Right atrium auricular region (tissue), 2 donors: ENCODE measurements at regions not wholly inside any gene's neighbourhood (a gene's known extent, or its start where the extent isn't known, plus 50 kb on each side); places are given as distances from the start of the nearest gene placed in this dataset.

ENCODE experiments used
- DNase-seq: peaks from one replicate; pipeline ENCODE4 v3.0.0-alpha.2; 2019; ENCODE audit warnings: low spot score
- H3K27ac ChIP-seq, 2 donors: fragments of 200-600 bp; sonication (generic); 1 replicate in 1 of 2; 2 replicates in 1 of 2; pipeline ENCODE4 v1.5.1; 2016 to 2019
- H3K27me3 ChIP-seq, 2 donors: fragments of 200-600 bp; sonication (generic); one replicate each; pipeline versions ENCODE4 v1.5.1 to v1.6.0; 2017 to 2019
- H3K36me3 ChIP-seq: fragments of 200-600 bp; sonication (generic); one replicate; pipeline ENCODE4 v1.5.1; 2016
- H3K4me1 ChIP-seq, 2 donors: fragments of 200-600 bp; sonication (generic); one replicate each; pipeline versions ENCODE4 v1.5.1 to v1.6.0; 2017 to 2019
- H3K4me3 ChIP-seq, 2 donors: fragments of 200-600 bp; sonication (generic); 1 replicate in 1 of 2; 2 replicates in 1 of 2; pipeline ENCODE4 v1.5.1; 2017 to 2019; ENCODE audit warnings: mild to moderate bottlenecking in 1 of 2, moderate library complexity in 1 of 2
- H3K9me3 ChIP-seq, 2 donors: fragments of 200-600 bp; sonication (generic); one replicate each; pipeline ENCODE4 v1.5.1; 2019
- TF ChIP-seq, protein P1 (sequence below), 2 donors: fragments of 200-600 bp; sonication (generic); IDR thresholded peaks; one replicate each; pipeline ENCODE4 v1.5.1; 2019; ENCODE audit warnings: antibody characterized with exemption in 2 of 2

DNA sequence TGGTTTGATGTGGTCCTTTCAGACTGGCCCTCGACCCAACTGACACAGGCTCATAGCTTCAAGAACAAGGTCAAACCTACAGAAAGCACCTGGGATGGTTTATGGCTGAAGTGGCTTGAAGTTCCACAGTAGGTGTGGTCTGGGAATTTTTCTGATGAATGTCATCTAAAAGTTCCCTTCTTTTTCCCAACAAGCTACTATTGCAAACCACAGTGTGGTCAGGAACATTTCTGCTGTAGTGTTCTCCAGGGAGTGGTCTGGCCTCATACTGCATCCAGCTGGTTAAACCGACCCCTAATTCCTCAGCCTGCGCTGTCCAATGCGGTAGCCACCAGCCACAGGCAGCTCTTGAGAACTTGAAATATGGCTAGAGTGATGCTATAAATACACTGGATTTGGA, 92.7 kb downstream of the FAM124B start:
- no peaks in the 10 kb centered on the region for H3K27me3 ChIP-seq
- no peak overlapping the region for H3K27ac ChIP-seq
- H3K36me3 ChIP-seq = no peaks in the 10 kb centered on the region
- TF ChIP-seq, protein P1, sequence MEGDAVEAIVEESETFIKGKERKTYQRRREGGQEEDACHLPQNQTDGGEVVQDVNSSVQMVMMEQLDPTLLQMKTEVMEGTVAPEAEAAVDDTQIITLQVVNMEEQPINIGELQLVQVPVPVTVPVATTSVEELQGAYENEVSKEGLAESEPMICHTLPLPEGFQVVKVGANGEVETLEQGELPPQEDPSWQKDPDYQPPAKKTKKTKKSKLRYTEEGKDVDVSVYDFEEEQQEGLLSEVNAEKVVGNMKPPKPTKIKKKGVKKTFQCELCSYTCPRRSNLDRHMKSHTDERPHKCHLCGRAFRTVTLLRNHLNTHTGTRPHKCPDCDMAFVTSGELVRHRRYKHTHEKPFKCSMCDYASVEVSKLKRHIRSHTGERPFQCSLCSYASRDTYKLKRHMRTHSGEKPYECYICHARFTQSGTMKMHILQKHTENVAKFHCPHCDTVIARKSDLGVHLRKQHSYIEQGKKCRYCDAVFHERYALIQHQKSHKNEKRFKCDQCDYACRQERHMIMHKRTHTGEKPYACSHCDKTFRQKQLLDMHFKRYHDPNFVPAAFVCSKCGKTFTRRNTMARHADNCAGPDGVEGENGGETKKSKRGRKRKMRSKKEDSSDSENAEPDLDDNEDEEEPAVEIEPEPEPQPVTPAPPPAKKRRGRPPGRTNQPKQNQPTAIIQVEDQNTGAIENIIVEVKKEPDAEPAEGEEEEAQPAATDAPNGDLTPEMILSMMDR (IDR thresholded peaks at IDR 0.05) = no peak
- H3K4me1 ChIP-seq = no peaks in the 10 kb centered on the region
- no peak overlapping the region for H3K4me3 ChIP-seq
- DNase-seq = no peak
- no peaks in the 10 kb centered on the region for H3K9me3 ChIP-seq

DNA sequence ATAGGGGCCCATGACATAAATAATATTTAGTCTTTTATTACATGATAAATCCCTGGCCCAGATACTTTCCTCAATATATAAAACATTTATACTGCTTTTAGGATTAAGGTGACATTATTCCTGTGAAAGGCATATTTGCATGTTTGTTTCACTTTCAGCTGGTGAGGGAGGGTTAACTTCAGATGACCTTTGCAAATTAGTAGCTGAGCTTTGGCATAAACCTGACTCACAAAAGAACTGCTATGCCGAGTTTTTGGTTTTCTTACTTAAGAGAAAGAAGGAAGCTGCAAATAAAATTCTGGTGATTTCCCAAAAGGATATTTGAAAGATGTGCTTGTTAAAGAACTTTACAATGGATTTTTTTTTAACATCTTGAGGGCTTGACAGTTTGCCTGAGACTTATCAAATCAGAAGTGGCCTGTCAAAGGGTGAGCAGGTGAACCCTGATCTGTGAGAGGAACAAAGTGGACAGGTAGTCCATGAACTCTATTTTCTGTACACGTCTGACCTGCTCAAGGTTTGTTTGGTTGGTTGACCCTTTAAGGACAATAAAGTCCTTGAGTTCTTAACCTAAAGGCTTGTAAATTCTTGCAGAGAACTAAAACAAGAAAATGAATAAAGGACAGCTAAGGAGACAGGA, 93.5 kb downstream of the FAM124B start:
- Histone ChIP-seq H3K27me3 (no peaks in the 10 kb centered on the region), H3K4me1 (no peaks in the 10 kb centered on the region), H3K4me3 (no peak overlapping the region), H3K9me3 (no peaks in the 10 kb centered on the region), H3K36me3 (no peaks in the 10 kb centered on the region), H3K27ac (no peak overlapping the region)
- no peak for DNase-seq
- TF ChIP-seq, protein P1 (IDR thresholded peaks at IDR 0.05) = no peak

DNA sequence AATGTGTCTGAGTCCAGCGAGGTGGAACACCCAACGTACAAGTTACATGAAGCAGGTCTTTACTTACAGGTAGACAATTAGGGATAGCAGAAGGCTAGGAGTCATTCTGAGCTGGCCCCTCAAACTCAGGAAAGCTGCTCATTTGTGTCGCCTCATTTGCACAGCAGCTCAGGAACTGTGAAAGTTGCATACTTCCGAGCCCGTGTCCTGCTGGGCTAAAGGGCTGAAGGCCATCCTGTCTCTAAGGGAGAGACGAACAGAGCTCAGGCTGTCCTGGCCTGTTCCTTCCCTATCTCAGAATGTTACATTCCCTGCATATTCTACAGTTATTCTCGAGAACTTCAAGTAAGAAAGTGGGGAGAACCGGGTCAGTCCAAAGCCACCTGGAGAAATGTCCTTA, 99.0 kb downstream of the FAM124B start:
- no peak overlapping the region for H3K27ac ChIP-seq
- DNase-seq = no peak
- no peaks in the 10 kb centered on the region for H3K4me1 ChIP-seq
- H3K36me3 ChIP-seq = no peaks in the 10 kb centered on the region
- no peaks in the 10 kb centered on the region for H3K9me3 ChIP-seq
- TF ChIP-seq, protein P1 (IDR thresholded peaks at IDR 0.05) = no peak
- no peak overlapping the region for H3K4me3 ChIP-seq
- H3K27me3 ChIP-seq = no peaks in the 10 kb centered on the region

DNA sequence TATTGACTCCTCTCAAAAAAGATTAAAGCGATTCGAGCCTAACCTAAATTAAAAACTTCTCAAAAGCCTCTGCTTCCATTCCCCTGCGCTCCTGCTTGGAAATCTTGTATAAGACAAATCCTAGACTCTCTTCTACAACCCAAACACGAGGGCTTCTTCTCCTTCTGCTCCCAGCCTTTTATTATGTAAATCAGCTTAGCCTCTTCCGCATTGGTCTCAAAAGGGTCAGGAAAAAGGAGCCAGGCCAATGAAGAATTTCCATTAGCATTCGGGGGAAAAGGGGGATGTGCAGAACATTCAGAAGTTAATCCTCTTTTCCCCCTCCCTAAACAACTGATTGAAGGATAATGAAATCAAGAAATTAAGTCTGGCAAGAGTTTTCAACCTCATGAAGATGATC, 107.9 kb downstream of the FAM124B start:
- TF ChIP-seq, protein P1 (IDR thresholded peaks at IDR 0.05) = no peak
- Histone ChIP-seq H3K27me3 (no peaks in the 10 kb centered on the region), H3K36me3 (no peaks in the 10 kb centered on the region), H3K9me3 (no peaks in the 10 kb centered on the region), H3K4me1 (no peaks in the 10 kb centered on the region), H3K4me3 (no peak overlapping the region), H3K27ac (no peak overlapping the region)
- DNase-seq = no peak

DNA sequence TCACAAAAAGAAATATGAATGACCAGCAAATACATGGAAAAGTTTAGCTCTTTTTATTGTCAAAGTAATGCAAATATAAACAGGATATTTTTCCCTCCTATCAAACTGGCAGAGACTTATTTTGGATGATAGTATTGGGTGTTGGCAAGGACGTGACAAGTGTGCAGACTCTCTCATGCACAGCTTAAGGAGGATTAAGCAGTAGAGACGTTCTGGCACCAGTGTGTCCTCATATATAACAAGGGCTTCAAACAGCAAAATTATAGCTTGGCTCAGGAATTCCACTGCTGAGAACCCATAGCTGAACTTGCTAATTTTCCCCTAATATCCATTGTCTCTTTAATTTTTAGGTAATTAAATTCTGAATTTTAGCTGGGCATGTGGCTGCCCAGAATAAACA, 114.4 kb downstream of the FAM124B start:
- Histone ChIP-seq H3K4me3 (no peak overlapping the region), H3K27ac (no peak overlapping the region), H3K36me3 (no peaks in the 10 kb centered on the region), H3K9me3 (no peaks in the 10 kb centered on the region), H3K27me3 (no peaks in the 10 kb centered on the region), H3K4me1 (peaks cover 0 to 5% of the 10 kb centered on the region in 2 donors)
- DNase-seq = no peak
- TF ChIP-seq, protein P1 (IDR thresholded peaks at IDR 0.05) = no peak

DNA sequence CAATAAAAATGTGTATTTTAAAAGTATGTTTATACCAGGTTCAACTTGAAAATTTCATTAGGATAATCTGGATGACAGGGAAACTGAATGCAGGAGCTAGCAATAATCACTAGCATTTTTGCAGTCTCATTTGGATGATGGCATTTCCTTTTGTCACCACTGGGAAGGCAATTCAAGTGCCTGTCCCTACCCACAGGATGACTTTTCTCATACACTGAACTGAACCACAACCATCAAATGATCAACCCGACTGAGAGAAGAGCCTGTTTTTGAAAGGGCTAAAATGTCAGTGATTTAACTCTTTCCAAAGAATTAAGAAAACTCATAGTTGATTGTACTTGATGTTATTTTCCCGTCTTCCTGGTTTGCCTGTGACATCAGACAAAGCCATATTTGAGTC, 115.0 kb downstream of the FAM124B start:
- no peak for DNase-seq
- TF ChIP-seq, protein P1 (IDR thresholded peaks at IDR 0.05) = no peak
- no peak overlapping the region for H3K4me3 ChIP-seq
- H3K27me3 ChIP-seq = no peaks in the 10 kb centered on the region
- no peaks in the 10 kb centered on the region for H3K36me3 ChIP-seq
- H3K27ac ChIP-seq = no peak overlapping the region
- H3K4me1 ChIP-seq = peaks cover 0 to 5% of the 10 kb centered on the region in 2 donors
- H3K9me3 ChIP-seq = no peaks in the 10 kb centered on the region
